Ovary (tissue), 7 donors: ENCODE measurements at regions not wholly inside any gene's neighbourhood (a gene's known extent, or its start where the extent isn't known, plus 50 kb on each side); places are given as distances from the start of the nearest gene placed in this dataset.

Source experiments
- DNase-seq, 5 donors: peaks; one replicate each; pipeline ENCODE4 v3.0.0-alpha.2; 2019 to 2020
- H3K27ac ChIP-seq, 2 donors: fragments of 200-600 bp; one replicate each; pipeline versions ENCODE4 v1.5.1 to v1.8.0; 2019 to 2022
- H3K27me3 ChIP-seq: fragments of 200-600 bp; one replicate; pipeline ENCODE4 v1.8.0; 2022
- H3K36me3 ChIP-seq: fragments of 200-600 bp; sonication (generic); one replicate; pipeline ENCODE4 v1.5.1; 2019
- H3K4me1 ChIP-seq: one replicate; pipeline ENCODE4 v1.8.1; 2013; ENCODE audit warnings: mild to moderate bottlenecking, moderate library complexity; ENCODE audit not compliant: insufficient read depth
- H3K4me3 ChIP-seq: fragments of 200-600 bp; sonication (generic); one replicate; pipeline ENCODE4 v1.5.1; 2017
- H3K9me3 ChIP-seq, 2 donors: fragments of 200-600 bp in 1 of 2; sonication (generic) in 1 of 2; one replicate each; pipeline versions ENCODE4 v1.5.1 to v1.8.1; 2013 to 2019; ENCODE audit warnings: mild to moderate bottlenecking in 1 of 2, moderate library complexity in 1 of 2
- EP300 ChIP-seq: sonication (generic); formaldehyde crosslinking; IDR thresholded peaks from one replicate; pipeline ENCODE4 v1.6.1; 2017; ENCODE audit warnings: antibody characterized with exemption
- POLR2A ChIP-seq: fragments of 450-650 bp; IDR thresholded peaks from one replicate; pipeline ENCODE4 v1.6.1; 2017; ENCODE audit warnings: antibody characterized with exemption, mild to moderate bottlenecking, moderate library complexity
- WGBS, 3 donors: extraction: QIAGEN DNeasy Blood & Tissue Kit in 1 of 3; methylation state at CpG; one replicate each; pipeline versions ENCODE4 v1.1.5 to v1.1.7; 2013 to 2017; 5-methylcytosine and 5-hydroxymethylcytosine counted together
- intact Hi-C, 4 donors: fragments of 100-400 bp; cut with DNase I; formaldehyde crosslinking; loops; one replicate each; pipeline versions ENCODE4 v1.11.0 to v1.15.1; 2022 to 2023
- TF ChIP-seq, protein P1 (sequence below), 3 donors: fragments of 450-650 bp in 2 of 3; fragments of 200-600 bp in 1 of 3; IDR thresholded peaks; one replicate each; pipeline versions ENCODE4 v1.5.1 to v1.8.0; 2016 to 2022; ENCODE audit warnings: antibody characterized with exemption in 3 of 3, mild to moderate bottlenecking in 1 of 3
- donor health status: DM: no; HTN: no; CAD: no; lungs with moderate emphysema.
- donor health status: DM: no; HTN: no; CAD: no.
- donor health status: Bipolar disorder and iron deficiency.
- donor health status: DM: no; HTN: no; CAD: no.
- donor health status: DM: yes; HTN: yes; CAD: no.

DNA sequence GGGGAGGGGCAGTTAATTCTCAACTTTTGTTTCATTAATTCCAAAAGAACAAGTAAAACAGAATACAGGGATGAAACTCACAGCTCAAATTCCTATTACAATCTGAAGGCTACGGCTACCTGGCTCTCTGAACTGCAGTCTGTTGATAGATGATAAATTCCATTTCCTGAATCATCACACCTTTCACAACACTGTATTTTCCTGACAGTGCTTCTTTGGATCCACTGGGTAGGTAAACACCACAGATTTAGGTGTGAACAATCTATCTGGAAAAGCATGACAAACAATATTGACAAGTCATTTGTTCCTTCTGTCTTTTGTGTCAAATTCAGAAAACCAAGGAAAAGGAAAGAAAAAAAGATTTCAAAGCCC is 843.2 kb downstream of the LRRTM4 start:
- no peak for DNase-seq
- Histone ChIP-seq H3K27ac (no peak overlapping the region), H3K4me1 (no peaks in the 10 kb centered on the region), H3K27me3 (no peaks in the 10 kb centered on the region), H3K36me3 (no peaks in the 10 kb centered on the region), H3K9me3 (no peaks in the 10 kb centered on the region), H3K4me3 (no peak overlapping the region)
- intact Hi-C loops, result no loop called here
- TF ChIP-seq, protein P1, sequence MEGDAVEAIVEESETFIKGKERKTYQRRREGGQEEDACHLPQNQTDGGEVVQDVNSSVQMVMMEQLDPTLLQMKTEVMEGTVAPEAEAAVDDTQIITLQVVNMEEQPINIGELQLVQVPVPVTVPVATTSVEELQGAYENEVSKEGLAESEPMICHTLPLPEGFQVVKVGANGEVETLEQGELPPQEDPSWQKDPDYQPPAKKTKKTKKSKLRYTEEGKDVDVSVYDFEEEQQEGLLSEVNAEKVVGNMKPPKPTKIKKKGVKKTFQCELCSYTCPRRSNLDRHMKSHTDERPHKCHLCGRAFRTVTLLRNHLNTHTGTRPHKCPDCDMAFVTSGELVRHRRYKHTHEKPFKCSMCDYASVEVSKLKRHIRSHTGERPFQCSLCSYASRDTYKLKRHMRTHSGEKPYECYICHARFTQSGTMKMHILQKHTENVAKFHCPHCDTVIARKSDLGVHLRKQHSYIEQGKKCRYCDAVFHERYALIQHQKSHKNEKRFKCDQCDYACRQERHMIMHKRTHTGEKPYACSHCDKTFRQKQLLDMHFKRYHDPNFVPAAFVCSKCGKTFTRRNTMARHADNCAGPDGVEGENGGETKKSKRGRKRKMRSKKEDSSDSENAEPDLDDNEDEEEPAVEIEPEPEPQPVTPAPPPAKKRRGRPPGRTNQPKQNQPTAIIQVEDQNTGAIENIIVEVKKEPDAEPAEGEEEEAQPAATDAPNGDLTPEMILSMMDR (IDR thresholded peaks at IDR 0.05), result no peak
- TF ChIP-seq EP300, result no peak
- TF ChIP-seq POLR2A, result no peak
- 38 to 76% (median 55%) methylated on average over 1 of the region's 1 CpG for WGBS, 3 donors

DNA sequence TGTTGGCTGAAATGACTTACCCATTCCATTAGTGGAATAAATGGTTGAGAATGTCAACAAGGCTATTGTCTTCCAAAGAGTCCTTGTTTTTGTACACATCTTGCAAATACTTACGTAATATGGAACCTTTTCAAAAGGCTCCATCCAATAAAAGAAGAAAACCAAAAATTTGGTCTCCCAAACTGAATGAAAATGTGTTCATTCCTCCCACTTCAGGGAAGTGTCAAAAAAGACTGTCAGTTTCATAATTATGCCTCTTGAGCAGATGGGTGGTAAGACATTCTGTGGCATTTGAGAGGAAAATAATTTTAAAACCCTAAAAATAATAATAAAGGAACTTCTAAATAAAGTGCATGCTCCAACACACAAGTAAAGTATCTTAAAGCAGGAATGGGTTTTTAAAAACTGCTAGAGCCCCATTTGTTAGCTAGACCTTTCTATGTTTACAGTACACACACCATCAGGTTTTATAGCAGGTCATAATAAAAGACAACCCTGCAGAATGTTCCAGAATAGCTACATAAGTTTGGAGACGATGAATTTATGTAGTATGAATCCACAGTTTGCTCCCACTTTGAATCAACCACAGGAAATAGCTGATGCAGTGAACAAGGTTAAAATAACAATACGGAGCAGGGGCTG is 843.7 kb downstream of the LRRTM4 start:
- no peak for DNase-seq
- Histone ChIP-seq H3K36me3 (no peaks in the 10 kb centered on the region), H3K4me3 (no peak overlapping the region), H3K4me1 (no peaks in the 10 kb centered on the region), H3K27ac (no peak overlapping the region), H3K27me3 (no peaks in the 10 kb centered on the region), H3K9me3 (no peaks in the 10 kb centered on the region)
- intact Hi-C loops, result no loop called here
- no peak for TF ChIP-seq POLR2A
- 17 to 27% (median 20%) methylated on average over 3 of the region's 3 CpGs for WGBS, 3 donors

DNA sequence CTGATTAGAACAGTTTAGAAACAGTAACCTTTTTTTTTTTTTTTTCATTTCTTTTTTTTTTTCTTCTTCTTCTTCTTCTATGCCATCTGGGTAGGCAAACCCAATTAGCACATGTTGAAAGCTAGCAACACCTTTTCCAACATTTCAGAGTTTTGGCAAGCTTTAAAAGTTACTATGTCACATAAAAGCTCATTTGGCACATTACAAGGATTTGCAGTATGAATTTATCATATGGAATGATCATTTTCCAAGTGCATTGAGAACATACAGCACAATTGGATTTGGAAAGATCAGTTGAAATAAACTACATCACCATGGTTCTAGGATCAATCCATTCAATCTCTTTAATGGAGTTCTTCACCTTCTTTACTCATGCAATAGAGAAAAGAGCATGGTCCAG is 847.0 kb downstream of the LRRTM4 start:
- intact Hi-C loops, result no loop called here
- Histone ChIP-seq H3K4me3 (no peak overlapping the region), H3K27ac (no peak overlapping the region), H3K4me1 (no peaks in the 10 kb centered on the region), H3K27me3 (no peaks in the 10 kb centered on the region), H3K36me3 (no peaks in the 10 kb centered on the region), H3K9me3 (no peaks in the 10 kb centered on the region)
- no peak for TF ChIP-seq EP300
- TF ChIP-seq POLR2A, result no peak
- TF ChIP-seq, protein P1 (IDR thresholded peaks at IDR 0.05), result no peak
- DNase-seq, result no peak

DNA sequence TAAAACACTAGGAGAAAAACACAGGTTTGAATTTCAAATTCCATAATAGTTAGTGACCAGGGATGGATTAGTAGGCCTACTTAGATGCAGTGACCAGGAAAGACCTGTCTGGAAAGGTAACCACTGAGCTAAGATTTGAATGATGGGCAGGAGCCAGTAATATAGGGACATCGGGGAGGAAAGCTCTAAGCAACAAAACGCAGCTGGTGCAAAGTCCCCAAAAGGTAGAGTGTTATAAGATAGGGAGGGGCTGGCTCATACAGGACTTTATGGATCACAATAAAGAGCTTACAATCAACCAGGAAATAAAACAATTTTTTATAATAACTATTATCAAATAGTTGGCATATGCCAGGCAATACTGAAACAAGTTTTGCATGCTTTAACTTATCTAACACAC is 849.4 kb downstream of the LRRTM4 start:
- DNase-seq, result no peak
- no peaks in the 10 kb centered on the region for H3K9me3 ChIP-seq
- no peaks in the 10 kb centered on the region for H3K4me1 ChIP-seq
- no peak overlapping the region for H3K4me3 ChIP-seq
- TF ChIP-seq EP300 (no peak), POLR2A (no peak)
- TF ChIP-seq, protein P1 (IDR thresholded peaks at IDR 0.05), result no peak
- H3K27me3 ChIP-seq, result no peaks in the 10 kb centered on the region
- 94 to 98% (median 94%) methylated on average over 2 of the region's 2 CpGs for WGBS, 3 donors
- H3K36me3 ChIP-seq, result no peaks in the 10 kb centered on the region
- no peak overlapping the region for H3K27ac ChIP-seq
- intact Hi-C loops, result no loop called here

DNA sequence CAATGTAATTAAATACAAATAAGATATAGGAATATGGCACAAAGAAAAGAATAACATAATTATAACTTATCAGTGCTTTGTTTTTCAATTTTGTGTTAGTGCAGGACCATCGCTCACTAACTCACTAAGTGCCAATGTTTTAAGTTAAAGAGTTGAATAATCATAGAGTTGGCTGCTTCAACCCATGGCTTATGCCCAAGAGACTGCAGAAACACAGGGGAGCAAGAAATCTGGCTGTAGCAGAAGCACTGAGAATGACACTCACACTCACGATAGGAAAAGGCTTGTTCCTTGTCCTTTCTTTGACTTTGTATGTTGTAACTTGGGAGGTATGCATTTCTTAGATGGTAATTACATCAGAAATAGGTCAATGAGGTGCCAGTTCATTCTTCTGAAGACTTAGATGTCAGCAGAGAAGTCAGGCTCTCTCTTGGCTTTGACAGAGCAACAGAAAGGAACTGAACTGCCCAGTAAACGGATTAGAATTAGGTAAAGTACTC is 852.2 kb downstream of the LRRTM4 start:
- H3K36me3 ChIP-seq, result no peaks in the 10 kb centered on the region
- intact Hi-C loops, result no loop called here
- no peak overlapping the region for H3K4me3 ChIP-seq
- H3K27ac ChIP-seq, result no peak overlapping the region
- WGBS, 3 donors, result 56 to 74% (median 60%) methylated on average over 3 of the region's 3 CpGs
- no peaks in the 10 kb centered on the region for H3K9me3 ChIP-seq
- TF ChIP-seq POLR2A (no peak), EP300 (no peak)
- TF ChIP-seq, protein P1 (IDR thresholded peaks at IDR 0.05), result no peak
- no peaks in the 10 kb centered on the region for H3K27me3 ChIP-seq
- DNase-seq, result no peak
- H3K4me1 ChIP-seq, result no peaks in the 10 kb centered on the region
